ENCODE measurements at regions not wholly inside any gene's neighbourhood (a gene's known extent, or its start where the extent isn't known, plus 50 kb on each side); places are given as distances from the start of the nearest gene placed in this dataset.

DNA sequence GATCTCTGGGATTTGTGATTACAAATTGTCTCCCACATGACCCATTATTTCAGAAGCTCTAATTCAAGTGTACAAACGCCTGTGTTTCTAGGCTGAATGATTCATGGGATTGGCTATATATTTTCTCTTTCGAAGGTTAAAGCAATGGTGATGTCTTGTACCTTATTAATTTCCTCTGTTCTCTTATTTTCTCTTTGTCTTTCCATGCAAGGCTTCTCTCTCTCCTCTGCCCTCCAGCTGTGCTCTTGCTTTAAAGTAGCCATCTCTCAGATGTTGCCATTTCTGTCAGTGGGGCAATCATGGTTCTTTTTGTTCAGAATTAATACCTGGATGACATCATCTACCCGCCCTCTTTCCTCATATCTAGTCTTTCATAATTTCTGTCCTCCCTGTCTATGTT, 184.3 kb upstream of the ATP10B start:
- TF ChIP-seq EZH2phosphoT487 (IDR thresholded peaks at IDR 0.05; ENCODE audit: insufficient read depth, low read depth) (no peak), EZH2 (IDR thresholded peaks at IDR 0.05; ENCODE audit: insufficient read depth, poor library complexity, severe bottlenecking) (no peak)

Measured in GM23248 (cell line).